ENCODE measurements at regions not wholly inside any gene's neighbourhood (a gene's known extent, or its start where the extent isn't known, plus 50 kb on each side); places are given as distances from the start of the nearest gene placed in this dataset.

DNA sequence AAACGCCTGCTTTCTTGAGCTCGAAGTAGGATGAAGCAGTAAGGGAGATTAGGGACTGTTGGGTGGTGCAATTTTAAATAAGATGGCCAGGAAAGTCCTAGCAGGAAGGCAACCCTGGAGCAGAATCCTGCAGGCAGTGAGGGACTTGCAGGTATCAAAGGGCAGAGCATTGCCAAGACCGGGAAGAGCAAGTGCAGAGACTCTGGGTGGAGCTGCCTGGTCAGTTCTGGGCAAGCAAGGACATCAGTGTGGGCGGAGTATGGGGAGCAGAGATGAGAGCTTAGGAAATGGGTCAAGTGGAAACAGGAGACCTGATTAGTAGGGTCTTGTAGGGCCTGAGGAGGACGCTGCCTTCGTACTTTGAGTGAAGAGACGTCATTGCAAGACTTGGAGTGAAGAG, 64.4 kb upstream of the NCK2 start:
- Histone ChIP-seq H3K36me3 (ENCODE audit: control insufficient read depth in 1 of 2, insufficient read depth in 2 of 2, low read length in 2 of 2) (no peaks in the 10 kb centered on the region), H2AK5ac (ENCODE audit: low read length) (no peak overlapping the region), H2BK12ac (ENCODE audit: low read length) (no peak overlapping the region), H4K12ac (ENCODE audit: low read depth, low read length) (no peak overlapping the region), H2BK5ac (ENCODE audit: low read depth, low read length, poor library complexity) (no peak overlapping the region), H3K4me3 (ENCODE audit: low read depth, low read length) (no peak overlapping the region), H3K79me2 (ENCODE audit: control insufficient read depth, insufficient read depth, low read length, poor library complexity) (no peaks in the 10 kb centered on the region), H3K27me3 (ENCODE audit: insufficient read depth, low read length) (no peaks in the 10 kb centered on the region), H2BK120ac (ENCODE audit: insufficient read depth, low read length, poor library complexity) (no peak overlapping the region), H3K27ac (ENCODE audit: low read depth, low read length) (no peak overlapping the region), H3K18ac (ENCODE audit: low read length) (no peak overlapping the region), H4K91ac (ENCODE audit: low read depth, low read length) (no peak overlapping the region), H3K79me1 (ENCODE audit: low read length) (no peaks in the 10 kb centered on the region), H3K9ac (ENCODE audit: low read length) (no peak overlapping the region), H3K4me1 (ENCODE audit: control insufficient read depth in 1 of 2, insufficient read depth in 2 of 2, low read length in 2 of 2) (no peaks in the 10 kb centered on the region), H3K4me2 (ENCODE audit: low read length) (no peak overlapping the region), H3K9me3 (ENCODE audit: insufficient read depth, low read depth, low read length) (peaks cover 3% of the 10 kb centered on the region), H2AFZ (ENCODE audit: insufficient read depth, low read length, poor library complexity) (no peak overlapping the region), H3K14ac (ENCODE audit: low read length) (no peak overlapping the region), H3K23ac (ENCODE audit: low read length) (no peak overlapping the region), H4K8ac (ENCODE audit: low read depth, low read length) (no peak overlapping the region), H3K4ac (ENCODE audit: low read depth, low read length) (no peak overlapping the region)
- WGBS (ENCODE audit: extremely low coverage, insufficient coverage, insufficient read length): no CpG with 5 or more reads among the region's 7 CpGs
- DNase-seq: no peak

GRCh38 chr2:105678346-105678745, 66.4 kb upstream of the NCK2 start:
- Histone ChIP-seq H3K27me3 (ENCODE audit: insufficient read depth, low read length) (no peaks in the 10 kb centered on the region), H4K12ac (ENCODE audit: low read depth, low read length) (no peak overlapping the region), H3K4me3 (ENCODE audit: low read depth, low read length) (no peak overlapping the region), H3K14ac (ENCODE audit: low read length) (no peak overlapping the region), H3K9me3 (ENCODE audit: insufficient read depth, low read depth, low read length) (peaks cover 3% of the 10 kb centered on the region), H3K4me2 (ENCODE audit: low read length) (no peak overlapping the region), H3K27ac (ENCODE audit: low read depth, low read length) (no peak overlapping the region), H3K79me1 (ENCODE audit: low read length) (no peaks in the 10 kb centered on the region), H3K4me1 (ENCODE audit: control insufficient read depth in 1 of 2, insufficient read depth in 2 of 2, low read length in 2 of 2) (no peaks in the 10 kb centered on the region), H4K91ac (ENCODE audit: low read depth, low read length) (no peak overlapping the region), H3K23ac (ENCODE audit: low read length) (no peak overlapping the region), H3K4ac (ENCODE audit: low read depth, low read length) (no peak overlapping the region), H2AK5ac (ENCODE audit: low read length) (no peak overlapping the region), H3K79me2 (ENCODE audit: control insufficient read depth, insufficient read depth, low read length, poor library complexity) (no peaks in the 10 kb centered on the region), H3K18ac (ENCODE audit: low read length) (no peak overlapping the region), H2AFZ (ENCODE audit: insufficient read depth, low read length, poor library complexity) (no peak overlapping the region), H3K9ac (ENCODE audit: low read length) (no peak overlapping the region), H3K36me3 (ENCODE audit: control insufficient read depth in 1 of 2, insufficient read depth in 2 of 2, low read length in 2 of 2) (no peaks in the 10 kb centered on the region), H2BK120ac (ENCODE audit: insufficient read depth, low read length, poor library complexity) (no peak overlapping the region), H2BK12ac (ENCODE audit: low read length) (no peak overlapping the region), H2BK5ac (ENCODE audit: low read depth, low read length, poor library complexity) (no peak overlapping the region), H4K8ac (ENCODE audit: low read depth, low read length) (no peak overlapping the region)
- no peak for DNase-seq
- WGBS (ENCODE audit: extremely low coverage, insufficient coverage, insufficient read length): no CpG with 5 or more reads among the region's 6 CpGs

DNA sequence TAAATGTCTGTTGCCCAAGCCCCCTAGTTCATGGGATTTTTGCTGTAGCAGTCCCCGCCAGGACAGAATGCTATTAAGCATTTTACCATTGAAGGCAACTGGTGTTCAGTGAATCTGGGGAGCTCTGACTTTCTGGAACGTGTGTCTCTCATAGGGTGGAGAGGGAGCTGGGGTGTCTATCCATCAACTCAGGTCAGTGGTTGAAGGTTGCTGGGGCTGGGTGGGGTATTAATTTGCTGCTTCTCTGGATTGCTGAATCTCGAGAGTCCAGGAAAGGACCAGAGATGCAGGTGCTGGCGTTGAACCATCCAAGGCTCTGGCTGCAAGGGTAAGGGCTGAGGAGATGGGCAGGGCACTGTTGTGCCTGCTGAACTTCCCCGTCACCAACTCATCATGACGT, 66.8 kb upstream of the NCK2 start:
- WGBS (ENCODE audit: extremely low coverage, insufficient coverage, insufficient read length): no CpG with 5 or more reads among the region's 6 CpGs
- no peak overlapping the region for H2AFZ ChIP-seq (ENCODE audit: insufficient read depth, low read length, poor library complexity)
- no peak overlapping the region for H2AK5ac ChIP-seq (ENCODE audit: low read length)
- no peak overlapping the region for H2BK120ac ChIP-seq (ENCODE audit: insufficient read depth, low read length, poor library complexity)
- no peak overlapping the region for H3K4me2 ChIP-seq (ENCODE audit: low read length)
- H3K27me3 ChIP-seq (ENCODE audit: insufficient read depth, low read length): no peaks in the 10 kb centered on the region
- no peak overlapping the region for H3K4ac ChIP-seq (ENCODE audit: low read depth, low read length)
- H3K9ac ChIP-seq (ENCODE audit: low read length): no peak overlapping the region
- H3K79me1 ChIP-seq (ENCODE audit: low read length): no peaks in the 10 kb centered on the region
- no peak overlapping the region for H3K14ac ChIP-seq (ENCODE audit: low read length)
- no peak overlapping the region for H4K8ac ChIP-seq (ENCODE audit: low read depth, low read length)
- no peak overlapping the region for H2BK5ac ChIP-seq (ENCODE audit: low read depth, low read length, poor library complexity)
- H3K79me2 ChIP-seq (ENCODE audit: control insufficient read depth, insufficient read depth, low read length, poor library complexity): no peaks in the 10 kb centered on the region
- H3K4me3 ChIP-seq (ENCODE audit: low read depth, low read length): no peak overlapping the region
- no peak overlapping the region for H2BK12ac ChIP-seq (ENCODE audit: low read length)
- H4K91ac ChIP-seq (ENCODE audit: low read depth, low read length): no peak overlapping the region
- H3K23ac ChIP-seq (ENCODE audit: low read length): no peak overlapping the region
- H3K36me3 ChIP-seq (ENCODE audit: control insufficient read depth in 1 of 2, insufficient read depth in 2 of 2, low read length in 2 of 2): no peaks in the 10 kb centered on the region
- no peak overlapping the region for H4K12ac ChIP-seq (ENCODE audit: low read depth, low read length)
- DNase-seq: no peak
- no peak overlapping the region for H3K27ac ChIP-seq (ENCODE audit: low read depth, low read length)
- peaks cover 3% of the 10 kb centered on the region for H3K9me3 ChIP-seq (ENCODE audit: insufficient read depth, low read depth, low read length)
- H3K18ac ChIP-seq (ENCODE audit: low read length): no peak overlapping the region
- H3K4me1 ChIP-seq (ENCODE audit: control insufficient read depth in 1 of 2, insufficient read depth in 2 of 2, low read length in 2 of 2): no peaks in the 10 kb centered on the region

DNA sequence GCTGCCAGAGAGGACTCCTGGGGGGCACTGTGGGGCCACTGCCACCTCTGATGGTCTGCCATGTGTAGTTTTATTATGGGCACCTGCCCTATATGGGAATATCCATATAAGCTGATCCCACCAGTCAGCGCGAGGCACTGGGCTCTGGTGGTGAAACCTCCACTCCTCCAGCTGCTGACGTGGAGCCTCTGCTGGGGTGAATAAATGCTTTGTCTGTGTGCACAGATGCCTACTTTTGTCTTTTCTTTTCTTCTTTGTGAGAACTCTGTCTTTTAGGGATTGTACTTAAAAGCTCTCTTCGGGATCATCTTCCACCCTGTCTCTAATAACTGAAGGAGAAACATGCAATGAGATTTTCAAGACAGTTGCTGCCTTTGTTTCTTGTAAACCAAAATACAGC, 68.9 kb upstream of the NCK2 start:
- Histone ChIP-seq H3K9me3 (ENCODE audit: insufficient read depth, low read depth, low read length) (peaks cover 3% of the 10 kb centered on the region), H4K12ac (ENCODE audit: low read depth, low read length) (no peak overlapping the region), H3K27me3 (ENCODE audit: insufficient read depth, low read length) (no peaks in the 10 kb centered on the region), H2AK5ac (ENCODE audit: low read length) (no peak overlapping the region), H3K36me3 (ENCODE audit: control insufficient read depth in 1 of 2, insufficient read depth in 2 of 2, low read length in 2 of 2) (no peaks in the 10 kb centered on the region), H3K79me2 (ENCODE audit: control insufficient read depth, insufficient read depth, low read length, poor library complexity) (no peaks in the 10 kb centered on the region), H3K18ac (ENCODE audit: low read length) (no peak overlapping the region), H3K79me1 (ENCODE audit: low read length) (no peaks in the 10 kb centered on the region), H4K8ac (ENCODE audit: low read depth, low read length) (no peak overlapping the region), H3K4me3 (ENCODE audit: low read depth, low read length) (no peak overlapping the region), H3K9ac (ENCODE audit: low read length) (no peak overlapping the region), H2BK5ac (ENCODE audit: low read depth, low read length, poor library complexity) (no peak overlapping the region), H3K27ac (ENCODE audit: low read depth, low read length) (no peak overlapping the region), H4K91ac (ENCODE audit: low read depth, low read length) (no peak overlapping the region), H2BK12ac (ENCODE audit: low read length) (no peak overlapping the region), H2AFZ (ENCODE audit: insufficient read depth, low read length, poor library complexity) (no peak overlapping the region), H3K4me1 (ENCODE audit: control insufficient read depth in 1 of 2, insufficient read depth in 2 of 2, low read length in 2 of 2) (no peaks in the 10 kb centered on the region), H3K23ac (ENCODE audit: low read length) (no peak overlapping the region), H2BK120ac (ENCODE audit: insufficient read depth, low read length, poor library complexity) (no peak overlapping the region), H3K4ac (ENCODE audit: low read depth, low read length) (no peak overlapping the region), H3K14ac (ENCODE audit: low read length) (no peak overlapping the region), H3K4me2 (ENCODE audit: low read length) (no peak overlapping the region)
- DNase-seq: no peak
- WGBS (ENCODE audit: extremely low coverage, insufficient coverage, insufficient read length): no CpG with 5 or more reads among the region's 4 CpGs

All from trophoblast cell (in vitro differentiated cells and primary cell).